Testis (tissue), 2 donors: ENCODE measurements at regions not wholly inside any gene's neighbourhood (a gene's known extent, or its start where the extent isn't known, plus 50 kb on each side); places are given as distances from the start of the nearest gene placed in this dataset.

Source experiments
- POLR2A ChIP-seq: fragments of 450-650 bp; IDR thresholded peaks from one replicate; pipeline ENCODE4 v1.6.1; 2017; ENCODE audit warnings: antibody characterized with exemption, mild to moderate bottlenecking, moderate library complexity
- TF ChIP-seq, protein P1 (sequence below), 3 experiments: fragments of 450-650 bp in 2 of 3; fragments of 200-600 bp in 1 of 3; sonication (generic) in 1 of 3; IDR thresholded peaks; one replicate each; pipeline ENCODE4 v1.5.1; 2016 to 2019; ENCODE audit warnings: antibody characterized with exemption in 3 of 3, mild to moderate bottlenecking in 2 of 3, moderate library complexity in 1 of 3

DNA sequence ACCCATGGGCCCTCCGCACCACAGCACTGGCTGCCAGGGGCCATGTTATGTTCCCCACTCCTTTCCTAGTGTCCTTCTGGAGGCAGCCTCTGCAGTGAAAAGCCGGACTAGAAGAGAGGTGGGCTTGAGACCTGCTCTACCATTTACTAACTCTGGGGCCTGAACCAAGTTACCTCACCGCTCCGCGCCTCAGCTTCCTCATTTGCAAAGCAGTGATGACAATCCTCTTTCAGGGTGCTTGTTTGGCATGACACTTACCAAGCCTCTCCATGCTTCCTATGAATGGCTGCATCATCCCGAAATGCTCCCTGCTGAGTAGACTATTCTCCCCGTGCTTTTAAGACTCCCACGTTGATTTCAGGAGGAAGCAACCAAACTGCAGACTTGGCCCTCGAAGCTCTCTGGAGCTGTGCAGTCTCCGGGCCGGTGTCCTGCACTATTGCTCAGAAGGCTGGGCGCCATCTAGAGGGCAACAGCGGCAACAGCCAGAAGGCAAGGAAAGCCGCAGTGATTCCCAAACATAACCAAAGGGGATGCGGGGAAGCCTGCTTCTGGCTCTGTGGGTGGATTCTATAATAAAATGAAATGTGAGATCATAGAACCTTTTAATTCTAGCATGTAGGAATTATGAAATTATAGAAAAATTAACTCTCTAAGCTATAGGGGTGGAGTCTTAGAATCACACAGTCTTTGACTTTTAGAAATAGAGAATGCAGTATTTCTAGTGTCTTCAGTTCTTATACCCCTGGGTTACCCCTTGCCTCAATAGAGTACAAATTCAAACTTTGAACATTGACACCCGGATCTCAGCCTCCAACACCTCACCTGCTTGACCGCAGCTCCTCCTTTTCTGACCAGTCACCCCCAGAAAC lies 599.8 kb upstream of the BRINP1 start:
- TF ChIP-seq POLR2A = no peak
- TF ChIP-seq, protein P1, sequence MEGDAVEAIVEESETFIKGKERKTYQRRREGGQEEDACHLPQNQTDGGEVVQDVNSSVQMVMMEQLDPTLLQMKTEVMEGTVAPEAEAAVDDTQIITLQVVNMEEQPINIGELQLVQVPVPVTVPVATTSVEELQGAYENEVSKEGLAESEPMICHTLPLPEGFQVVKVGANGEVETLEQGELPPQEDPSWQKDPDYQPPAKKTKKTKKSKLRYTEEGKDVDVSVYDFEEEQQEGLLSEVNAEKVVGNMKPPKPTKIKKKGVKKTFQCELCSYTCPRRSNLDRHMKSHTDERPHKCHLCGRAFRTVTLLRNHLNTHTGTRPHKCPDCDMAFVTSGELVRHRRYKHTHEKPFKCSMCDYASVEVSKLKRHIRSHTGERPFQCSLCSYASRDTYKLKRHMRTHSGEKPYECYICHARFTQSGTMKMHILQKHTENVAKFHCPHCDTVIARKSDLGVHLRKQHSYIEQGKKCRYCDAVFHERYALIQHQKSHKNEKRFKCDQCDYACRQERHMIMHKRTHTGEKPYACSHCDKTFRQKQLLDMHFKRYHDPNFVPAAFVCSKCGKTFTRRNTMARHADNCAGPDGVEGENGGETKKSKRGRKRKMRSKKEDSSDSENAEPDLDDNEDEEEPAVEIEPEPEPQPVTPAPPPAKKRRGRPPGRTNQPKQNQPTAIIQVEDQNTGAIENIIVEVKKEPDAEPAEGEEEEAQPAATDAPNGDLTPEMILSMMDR (IDR thresholded peaks at IDR 0.05) = peak; percentile 67 to 89 (median 70)
